Putamen (tissue), 1 donor: ENCODE measurements at regions not wholly inside any gene's neighbourhood (a gene's known extent, or its start where the extent isn't known, plus 50 kb on each side); places are given as distances from the start of the nearest gene placed in this dataset.
A peak's percentile ranks its signal among the peaks of the same experiment; 100 is the strongest.
"Not testable (repeated sequence)": the region's sequence is repeated elsewhere in the genome, so short reads cannot be mapped to it uniquely, and the experiment has no call there.

Experiments
- DNase-seq: peaks from one replicate; pipeline ENCODE4 v3.0.0-alpha.2; 2016; ENCODE audit warnings: low spot score

- DNase-seq = no peak
Observed at GRCh38 chr21:28177124-28177523, 815.6 kb downstream of the LTN1 start.

- DNase-seq = no peak
Observed at GRCh38 chr21:28174701-28175100, 818.0 kb downstream of the LTN1 start.

GRCh38 chr21:28174006-28174405 lies 818.7 kb downstream of the LTN1 start:
- DNase-seq = no peak

- DNase-seq = no peak
Observed at GRCh38 chr21:28172376-28172775, 820.3 kb downstream of the LTN1 start.

- DNase-seq = no peak
Observed at GRCh38 chr21:28167366-28167765, 825.3 kb downstream of the LTN1 start.

- not testable (repeated sequence) for DNase-seq
Observed at GRCh38 chr21:28164519-28164918, 828.2 kb downstream of the LTN1 start.

- not testable (repeated sequence) for DNase-seq
Observed at GRCh38 chr21:28162052-28162451, 830.6 kb downstream of the LTN1 start.

GRCh38 chr21:28160378-28160777 lies 832.3 kb downstream of the LTN1 start:
- DNase-seq = no peak

- DNase-seq = no peak
Observed at GRCh38 chr21:28159396-28159795, 833.3 kb downstream of the LTN1 start.

GRCh38 chr21:28156590-28156989 lies 836.1 kb downstream of the LTN1 start:
- DNase-seq = no peak

- DNase-seq = no peak
Observed at GRCh38 chr21:28154121-28154520, 838.6 kb downstream of the LTN1 start.

GRCh38 chr21:28152732-28153131 lies 839.9 kb downstream of the LTN1 start:
- no peak for DNase-seq

- DNase-seq = no peak
Observed at GRCh38 chr21:28151758-28152157, 840.9 kb downstream of the LTN1 start.

GRCh38 chr21:28150778-28151177 lies 841.9 kb downstream of the LTN1 start:
- DNase-seq = no peak

GRCh38 chr21:28148400-28149064 lies 844.1 kb downstream of the LTN1 start:
- DNase-seq = peak; percentile 4

GRCh38 chr21:28144653-28145052 lies 848.0 kb downstream of the LTN1 start:
- DNase-seq = no peak

GRCh38 chr21:28144089-28144488 lies 848.6 kb downstream of the LTN1 start:
- no peak for DNase-seq

- no peak for DNase-seq
Observed at GRCh38 chr21:28142697-28143096, 850.0 kb downstream of the LTN1 start.

- no peak for DNase-seq
Observed at GRCh38 chr21:28138272-28138671, 854.4 kb downstream of the LTN1 start.

- DNase-seq = no peak
Observed at GRCh38 chr21:28136656-28137255, 855.9 kb downstream of the LTN1 start.

GRCh38 chr21:28135646-28136045 lies 857.0 kb downstream of the LTN1 start:
- no peak for DNase-seq

- DNase-seq = no peak
Observed at GRCh38 chr21:28133116-28133515, 859.6 kb downstream of the LTN1 start.

- DNase-seq = no peak
Observed at GRCh38 chr21:28132713-28133112, 860.0 kb downstream of the LTN1 start.

GRCh38 chr21:28127175-28127785 lies 865.4 kb downstream of the LTN1 start:
- DNase-seq = no peak
